ENCODE measurements at regions not wholly inside any gene's neighbourhood (a gene's known extent, or its start where the extent isn't known, plus 50 kb on each side); places are given as distances from the start of the nearest gene placed in this dataset.
A peak's percentile ranks its signal among the peaks of the same experiment; 100 is the strongest.
"Not testable (repeated sequence)": the region's sequence is repeated elsewhere in the genome, so short reads cannot be mapped to it uniquely, and the experiment has no call there.

DNA sequence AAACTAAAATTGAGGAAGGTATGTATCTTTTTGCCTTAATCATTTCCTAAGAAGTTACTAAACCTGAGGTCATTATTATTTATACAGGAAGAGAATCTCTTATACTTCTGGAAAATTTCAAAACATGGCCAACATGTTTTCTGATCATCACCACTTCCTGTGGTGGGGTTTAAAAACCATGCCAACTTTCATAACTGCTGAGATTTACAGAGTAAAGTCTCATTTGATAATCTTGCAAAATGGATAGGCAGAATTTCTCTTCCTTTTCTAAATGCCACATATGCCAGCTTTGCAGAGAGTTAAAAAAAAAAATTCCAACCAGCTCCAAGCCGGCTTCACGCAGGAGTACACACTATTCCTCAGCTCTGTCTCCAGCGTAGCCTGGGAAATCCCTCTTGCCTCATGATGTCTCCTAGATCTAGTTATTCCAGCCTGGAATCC lies 124.3 kb upstream of the SPRED1 start:
- no peak for DNase-seq (ENCODE audit: low spot score)

DNA sequence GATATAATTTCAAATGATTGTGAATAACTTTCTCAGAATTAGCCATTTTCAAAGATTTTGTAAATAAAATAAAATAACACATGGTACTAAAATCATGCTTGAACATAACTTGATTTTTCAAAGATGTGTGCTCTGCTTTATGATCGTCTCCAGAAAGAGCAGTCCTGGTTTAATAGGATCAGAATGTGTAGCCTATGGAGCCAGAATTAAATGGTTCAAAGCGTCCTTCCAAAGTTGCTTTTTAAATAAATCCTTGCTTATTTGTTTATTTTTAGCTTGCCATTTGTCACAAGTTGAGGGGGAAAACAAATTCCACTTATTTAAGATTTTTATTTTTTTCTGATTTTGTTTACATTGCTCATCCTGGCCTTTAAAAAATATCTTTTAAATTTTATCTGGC lies 123.7 kb upstream of the SPRED1 start:
- no peak for DNase-seq (ENCODE audit: low spot score)

- DNase-seq (ENCODE audit: low spot score) = peak; percentile 38
Measured at GRCh38 chr15:38129531-38130204, 123.0 kb upstream of the SPRED1 start.

DNA sequence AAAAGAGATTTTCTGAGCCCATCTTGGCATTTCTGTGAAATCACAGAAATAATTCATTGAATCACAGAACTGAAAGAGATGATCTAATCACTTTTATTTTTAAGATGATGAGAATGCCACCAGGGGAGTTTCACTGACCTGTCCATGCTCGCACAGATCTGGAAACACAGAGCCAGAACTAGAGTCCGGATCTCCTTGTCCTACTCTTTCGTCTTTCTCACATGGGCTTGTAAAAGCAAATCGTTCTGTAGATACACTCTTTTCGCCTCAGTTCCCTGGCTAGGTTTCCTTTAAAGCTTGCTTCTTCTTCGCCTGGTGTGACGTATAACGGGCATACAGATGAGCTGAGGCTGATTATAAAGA lies 122.5 kb upstream of the SPRED1 start:
- DNase-seq (ENCODE audit: low spot score) = no peak

DNA sequence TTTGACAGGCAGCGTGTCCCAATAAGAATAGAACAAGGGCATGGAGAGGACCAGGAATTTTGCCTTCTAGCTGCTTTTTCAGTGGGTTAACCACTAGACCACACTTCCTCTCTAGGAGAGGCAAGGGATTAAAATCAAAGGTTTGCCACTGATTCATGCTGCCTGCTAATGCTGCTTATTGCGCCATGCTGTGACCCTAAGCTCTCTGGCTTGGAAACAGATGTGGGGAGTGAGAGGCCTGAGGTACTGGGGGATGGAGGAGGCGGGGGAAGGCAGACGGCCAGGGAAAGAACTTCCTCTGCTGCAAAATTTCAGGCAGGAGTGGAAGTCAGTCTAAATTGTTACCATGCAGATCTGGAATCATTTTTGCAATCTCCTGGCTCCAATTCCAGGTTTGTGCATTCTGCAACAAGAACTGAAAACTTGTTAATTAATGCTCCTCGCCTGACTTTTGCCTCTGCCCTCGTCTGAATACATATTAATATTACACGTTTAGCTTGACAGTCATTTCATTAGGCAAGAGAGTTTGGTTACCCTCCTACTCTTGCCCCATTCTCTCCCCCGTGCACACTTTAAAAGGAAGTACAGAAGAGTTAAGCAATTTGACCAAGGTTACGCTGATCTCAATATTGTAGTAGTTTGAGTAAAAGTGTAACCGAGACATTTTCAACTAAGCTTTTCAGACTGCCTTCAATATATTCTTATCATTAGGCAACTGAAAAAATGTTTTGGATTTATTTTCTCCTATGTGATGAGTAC lies 121.7 kb upstream of the SPRED1 start:
- no peak for DNase-seq (ENCODE audit: low spot score)

DNA sequence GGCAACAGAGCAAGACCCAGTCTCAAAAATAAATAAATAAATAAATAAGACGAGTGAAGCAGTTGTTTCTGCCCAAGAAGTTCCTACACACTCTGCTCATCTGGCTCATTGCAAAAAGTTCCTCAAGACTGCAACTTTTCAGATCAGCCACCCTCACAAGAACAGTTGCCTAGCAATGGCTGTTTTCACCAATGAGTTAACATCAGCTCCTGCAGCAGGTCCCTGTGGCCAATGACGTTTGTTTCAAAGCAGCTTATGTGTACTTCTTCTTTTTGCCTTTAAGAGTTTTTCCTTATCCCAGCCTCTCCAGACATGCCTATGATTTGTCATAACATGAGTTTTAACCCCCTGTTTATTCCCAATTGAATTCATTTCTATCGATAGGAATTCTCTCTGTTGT lies 118.4 kb upstream of the SPRED1 start:
- DNase-seq (ENCODE audit: low spot score) = no peak

GRCh38 chr15:38142195-38142594 lies 110.4 kb upstream of the SPRED1 start:
- not testable (repeated sequence) for DNase-seq (ENCODE audit: low spot score)

DNA sequence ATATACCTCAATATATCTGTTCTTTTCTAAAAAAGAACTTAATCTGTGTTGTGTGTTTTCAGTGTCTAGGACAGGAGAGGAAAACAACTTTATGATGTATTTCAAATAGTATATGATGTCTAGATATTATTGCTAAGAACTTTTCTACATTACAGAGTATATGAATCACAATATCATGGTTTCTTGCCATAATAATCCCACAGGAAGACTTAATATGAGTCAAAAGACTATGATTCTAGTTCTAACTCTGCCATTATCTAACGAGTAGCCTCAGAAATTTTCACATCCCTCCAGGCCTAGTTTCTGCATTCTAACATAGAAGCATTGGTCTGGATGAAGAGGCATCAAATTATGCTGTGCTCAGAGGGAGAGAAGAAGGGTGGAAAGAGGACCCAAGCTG lies 107.7 kb upstream of the SPRED1 start:
- DNase-seq (ENCODE audit: low spot score) = no peak

DNA sequence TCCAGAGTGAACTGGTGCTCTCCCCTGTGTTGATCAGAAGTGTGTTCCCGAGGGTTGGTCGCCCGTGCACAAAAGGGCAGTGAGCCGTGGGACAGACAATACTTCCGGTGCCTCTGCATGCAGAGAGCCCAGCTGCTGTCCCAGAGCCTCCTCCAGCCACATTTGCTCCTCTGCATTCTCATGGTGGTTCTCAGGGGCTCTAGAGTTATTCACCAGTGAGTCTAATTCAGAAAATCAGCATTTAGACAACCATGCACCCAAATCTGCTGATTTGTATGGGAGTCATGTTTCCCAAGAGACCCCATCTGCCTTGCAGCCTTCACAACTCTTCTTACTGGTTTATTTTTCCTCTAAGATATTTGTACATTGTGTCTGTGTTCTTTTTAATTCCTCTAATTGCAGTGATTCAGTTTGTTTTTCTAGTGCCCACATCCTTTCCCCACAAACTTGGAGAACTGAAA lies 107.0 kb upstream of the SPRED1 start:
- DNase-seq (ENCODE audit: low spot score) = no peak

GRCh38 chr15:38147246-38147645 lies 105.4 kb upstream of the SPRED1 start:
- no peak for DNase-seq (ENCODE audit: low spot score)

DNA sequence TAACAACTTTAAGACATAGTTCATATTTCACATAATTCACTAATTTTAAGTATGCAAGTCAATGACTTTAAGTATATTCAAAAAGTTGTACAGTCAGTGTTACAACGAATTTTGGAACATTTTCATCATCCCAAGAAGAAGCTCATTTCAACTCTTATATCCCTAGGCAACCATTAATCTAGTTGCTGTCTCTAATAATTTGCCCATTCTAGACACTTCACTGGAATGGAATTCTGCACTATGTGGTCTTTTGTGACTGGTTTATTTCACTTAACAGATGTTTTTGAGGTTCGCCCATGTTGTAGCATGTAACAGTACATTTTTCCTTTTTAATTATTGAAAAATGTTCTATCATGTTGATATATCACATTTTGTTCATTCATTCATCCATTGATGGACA lies 104.2 kb upstream of the SPRED1 start:
- DNase-seq (ENCODE audit: low spot score) = no peak

DNA sequence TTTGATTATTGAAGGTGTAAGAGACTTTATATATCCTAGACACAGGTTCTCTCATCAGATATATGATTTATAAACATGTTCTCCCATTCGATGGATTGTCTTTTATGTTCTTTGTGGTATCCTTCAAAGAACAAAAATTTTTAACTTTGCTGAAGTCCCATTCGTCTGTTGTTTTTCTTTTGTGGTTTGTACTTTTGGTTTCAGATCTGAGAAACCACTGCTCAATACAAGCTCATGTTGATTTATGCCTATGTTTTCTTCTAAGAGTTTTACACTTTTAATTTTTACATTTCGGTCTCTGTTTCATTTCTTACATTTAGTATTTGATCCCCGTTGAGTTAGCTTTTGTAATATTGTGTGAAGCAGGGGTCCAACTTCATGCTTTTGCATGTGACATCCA lies 103.3 kb upstream of the SPRED1 start:
- DNase-seq (ENCODE audit: low spot score) = no peak

- no peak for DNase-seq (ENCODE audit: low spot score)
Measured at GRCh38 chr15:38150148-38150547, 102.5 kb upstream of the SPRED1 start.

- no peak for DNase-seq (ENCODE audit: low spot score)
Measured at GRCh38 chr15:38150794-38151193, 101.8 kb upstream of the SPRED1 start.

- no peak for DNase-seq (ENCODE audit: low spot score)
Measured at GRCh38 chr15:38153781-38154180, 98.9 kb upstream of the SPRED1 start.

DNA sequence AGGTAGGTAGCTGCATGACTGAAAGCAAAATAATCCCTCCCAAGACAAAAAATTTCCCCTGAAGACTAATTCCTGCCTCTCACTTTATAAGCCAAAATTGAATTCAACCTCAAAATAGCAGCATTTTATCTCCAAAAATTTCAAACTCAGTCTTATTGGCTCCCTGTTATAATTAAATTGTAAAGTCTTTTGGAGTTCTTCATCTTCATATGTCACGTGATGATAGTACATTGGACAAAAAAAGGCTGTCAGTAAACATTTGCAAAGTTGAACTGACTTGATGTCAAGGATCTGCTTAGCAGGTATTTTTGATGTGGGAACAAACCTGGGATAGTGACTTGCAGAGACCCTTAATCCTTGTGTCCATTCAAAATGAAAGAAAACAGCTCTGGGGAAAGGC lies 98.4 kb upstream of the SPRED1 start:
- DNase-seq (ENCODE audit: low spot score) = no peak

DNA sequence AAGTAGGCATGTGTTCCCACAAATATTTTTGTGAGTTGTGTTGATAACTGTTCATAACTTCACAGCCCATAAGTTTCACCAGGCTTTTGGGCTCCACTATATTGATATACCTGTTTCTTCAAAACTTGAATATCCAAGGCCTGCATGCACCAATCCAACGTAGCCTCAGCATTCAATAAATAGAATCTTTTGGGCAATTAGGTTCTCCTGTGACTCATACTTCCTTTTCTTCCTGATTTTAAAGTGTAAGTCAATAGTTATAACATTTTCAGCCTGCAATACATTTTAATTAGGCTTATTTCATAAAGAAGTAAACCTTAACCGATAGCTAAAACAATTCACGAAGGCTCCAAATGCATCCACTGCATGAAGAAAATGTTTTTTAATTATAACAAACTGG lies 97.8 kb upstream of the SPRED1 start:
- no peak for DNase-seq (ENCODE audit: low spot score)

GRCh38 chr15:38163658-38164057 lies 89.0 kb upstream of the SPRED1 start:
- no peak for DNase-seq (ENCODE audit: low spot score)

DNA sequence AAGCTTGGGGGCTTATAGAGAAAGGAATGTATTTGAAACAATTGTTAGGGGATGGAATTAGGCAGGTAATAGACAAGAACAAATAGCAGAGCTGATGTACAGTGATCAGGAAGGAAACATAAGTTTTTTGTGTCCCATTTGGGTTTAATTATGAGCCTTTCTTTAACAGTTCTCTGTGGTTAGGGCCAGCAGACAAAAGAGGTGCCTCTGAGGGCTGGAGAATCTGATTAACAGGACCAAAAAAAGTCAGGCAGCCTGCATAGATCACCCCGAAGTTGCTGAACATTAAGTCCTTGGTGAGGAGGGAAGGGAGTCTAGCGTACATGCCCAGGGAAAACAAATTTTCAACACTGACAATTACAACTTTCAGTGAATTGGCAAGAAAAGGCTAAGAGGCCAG lies 88.6 kb upstream of the SPRED1 start:
- DNase-seq (ENCODE audit: low spot score) = no peak

DNA sequence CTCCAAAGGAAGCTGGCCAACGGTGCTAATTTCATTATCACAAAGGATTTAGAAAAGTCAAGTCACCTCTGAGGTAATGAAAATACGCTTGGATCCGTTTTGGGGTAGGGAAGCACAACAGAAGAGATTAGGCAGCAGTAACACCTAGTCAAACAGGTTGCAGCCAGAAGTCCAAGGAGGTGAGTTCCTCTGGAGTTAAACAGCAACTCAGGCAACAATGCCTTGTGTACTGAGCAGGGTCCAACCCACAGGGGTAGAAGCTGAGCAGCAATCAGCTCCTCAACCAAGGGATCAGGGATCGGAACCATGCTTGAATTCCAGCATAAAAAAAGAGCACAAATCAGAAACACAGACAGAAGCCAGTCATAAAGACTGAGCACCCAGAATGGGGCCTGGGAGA lies 88.1 kb upstream of the SPRED1 start:
- no peak for DNase-seq (ENCODE audit: low spot score)

GRCh38 chr15:38168467-38169070 lies 84.1 kb upstream of the SPRED1 start:
- DNase-seq (ENCODE audit: low spot score) = no peak

- no peak for DNase-seq (ENCODE audit: low spot score)
Measured at GRCh38 chr15:38171973-38172372, 80.7 kb upstream of the SPRED1 start.

DNA sequence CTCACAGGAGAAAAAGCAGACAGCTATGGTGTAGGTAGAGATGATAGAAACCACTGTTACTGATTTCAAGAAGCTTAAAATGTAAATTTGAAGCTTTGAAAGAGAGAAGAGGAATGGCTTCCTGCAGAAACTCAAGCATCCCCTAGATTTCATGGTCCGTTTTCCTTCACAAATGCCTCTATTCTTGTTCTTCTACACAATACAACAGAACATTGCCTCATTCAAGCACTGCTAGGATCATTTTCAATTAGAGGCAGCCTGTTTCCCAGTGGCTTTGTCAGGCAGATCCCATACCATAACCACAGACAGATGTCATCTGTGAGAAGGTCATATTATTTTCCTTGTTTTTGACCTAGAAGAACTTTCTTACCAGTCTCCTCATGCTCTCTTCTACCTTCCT lies 77.9 kb upstream of the SPRED1 start:
- no peak for DNase-seq (ENCODE audit: low spot score)

Data from germinal center (tissue), 1 donor.